GM11168 (cell line): ENCODE measurements at regions not wholly inside any gene's neighbourhood (a gene's known extent, or its start where the extent isn't known, plus 50 kb on each side); places are given as distances from the start of the nearest gene placed in this dataset.
"Not testable (repeated sequence)": the region's sequence is repeated elsewhere in the genome, so short reads cannot be mapped to it uniquely, and the experiment has no call there.

ENCODE experiments used
- in situ Hi-C: fragments of 300-500 bp; cut with MboI; formaldehyde crosslinking; loops from one replicate; pipeline ENCODE4 v1.12.0; 2022; ENCODE audit warnings: low sequenced_read_pairs; ENCODE audit not compliant: unreplicated experiment

DNA sequence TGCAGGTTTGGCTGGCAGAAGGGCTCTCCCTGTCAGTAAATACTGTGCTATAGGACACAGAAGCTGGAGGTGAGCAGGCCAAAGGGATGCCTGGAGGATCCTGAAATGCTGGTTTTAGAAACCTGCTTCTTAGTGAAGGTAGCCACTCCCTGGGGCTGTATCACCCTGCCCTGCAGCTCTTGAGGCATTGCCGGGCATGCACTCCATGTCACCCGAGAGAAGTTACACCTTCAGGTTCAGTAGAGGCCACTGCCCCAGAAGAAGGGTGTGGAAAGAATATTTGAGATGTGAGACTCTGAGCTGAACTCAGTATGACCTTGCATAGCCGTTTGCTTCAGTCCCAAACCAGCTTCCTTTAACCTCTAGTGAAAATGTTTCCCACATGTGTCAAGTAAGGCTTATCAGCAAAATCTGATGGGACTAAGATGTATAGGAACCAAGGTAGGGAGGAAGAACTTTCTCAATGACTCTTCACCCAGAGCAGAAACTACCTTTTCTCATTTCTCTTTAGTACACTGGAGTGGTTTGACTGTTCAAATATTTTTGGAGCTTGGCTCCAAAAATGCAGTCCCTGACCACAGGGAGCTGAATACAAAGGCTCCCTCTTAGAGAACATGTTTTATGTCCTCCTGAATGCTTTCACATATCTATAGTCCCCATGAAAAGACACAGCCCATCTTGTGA, 164.5 kb upstream of the DYRK2 start:
- in situ Hi-C loops, result no loop called here

DNA sequence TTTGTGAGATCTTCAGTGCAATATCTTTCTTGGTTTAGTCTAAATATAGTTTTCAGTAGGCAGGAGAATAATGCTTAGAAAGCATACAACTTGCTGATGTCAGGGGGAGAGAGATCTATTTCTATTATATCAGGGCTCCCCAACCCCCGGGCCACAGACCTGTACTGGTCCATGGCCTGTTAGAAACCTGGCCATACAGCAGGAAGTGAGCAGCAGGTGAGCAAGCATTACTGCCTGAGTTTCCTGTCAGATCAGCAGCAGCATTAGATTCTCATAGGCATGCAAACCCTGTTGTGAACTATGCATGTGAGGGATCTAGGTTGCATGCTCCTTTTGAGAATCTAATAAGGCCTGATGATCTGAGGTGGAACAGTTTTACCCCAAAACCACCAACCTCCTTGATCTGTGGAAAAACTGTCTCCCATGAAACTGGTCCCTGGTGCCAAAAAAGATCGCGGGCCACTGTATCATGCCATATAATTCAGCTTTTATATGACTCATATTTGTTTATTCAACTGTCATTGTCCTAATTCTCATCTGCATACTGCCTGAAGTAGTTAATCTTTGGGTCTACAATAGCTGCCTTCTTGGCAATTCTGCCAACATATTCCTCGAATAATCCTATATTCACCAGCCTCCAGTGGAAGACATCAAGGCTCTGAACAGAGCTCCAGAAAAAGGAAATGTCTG, 163.6 kb upstream of the DYRK2 start:
- in situ Hi-C loops, result no loop called here

DNA sequence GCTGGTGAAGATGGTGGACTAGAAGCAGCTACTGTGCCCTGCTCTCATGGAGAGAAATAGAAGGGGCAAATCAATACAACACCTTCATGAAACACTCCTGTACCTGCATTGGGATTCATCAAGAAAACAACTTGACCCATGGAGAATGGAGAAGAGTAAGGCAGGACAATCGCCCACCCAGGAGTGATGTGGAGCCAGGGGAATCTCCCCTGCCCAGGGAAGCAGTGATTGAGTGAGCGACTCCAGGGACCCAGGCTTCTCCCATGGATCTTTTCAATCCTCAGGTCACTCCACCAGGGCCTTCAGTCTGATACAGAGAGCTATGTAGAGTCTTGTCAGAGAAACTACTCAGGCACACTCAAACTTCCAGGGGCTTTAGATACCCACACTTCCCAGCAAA, 161.9 kb upstream of the DYRK2 start:
- in situ Hi-C loops, result no loop called here

DNA sequence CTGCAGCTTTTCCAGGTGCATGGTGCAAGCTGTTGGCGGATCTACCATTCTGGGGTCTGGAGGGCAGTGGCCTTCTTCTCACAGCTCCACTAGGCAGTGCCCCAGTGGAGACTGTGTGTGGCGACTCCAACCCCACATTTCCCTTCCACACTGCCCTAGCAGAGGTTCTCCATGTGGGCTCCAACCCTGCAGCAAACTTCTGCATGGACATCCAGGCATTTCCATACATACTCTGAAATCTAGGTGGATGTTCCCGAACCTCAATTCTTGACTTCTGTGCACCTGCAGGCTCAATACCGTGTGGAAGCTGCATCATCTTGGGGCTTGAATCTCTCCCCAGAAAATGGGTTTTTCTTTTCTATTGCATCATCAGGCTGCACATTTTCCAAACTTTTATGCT, 160.2 kb upstream of the DYRK2 start:
- in situ Hi-C loops, result not testable (repeated sequence)

DNA sequence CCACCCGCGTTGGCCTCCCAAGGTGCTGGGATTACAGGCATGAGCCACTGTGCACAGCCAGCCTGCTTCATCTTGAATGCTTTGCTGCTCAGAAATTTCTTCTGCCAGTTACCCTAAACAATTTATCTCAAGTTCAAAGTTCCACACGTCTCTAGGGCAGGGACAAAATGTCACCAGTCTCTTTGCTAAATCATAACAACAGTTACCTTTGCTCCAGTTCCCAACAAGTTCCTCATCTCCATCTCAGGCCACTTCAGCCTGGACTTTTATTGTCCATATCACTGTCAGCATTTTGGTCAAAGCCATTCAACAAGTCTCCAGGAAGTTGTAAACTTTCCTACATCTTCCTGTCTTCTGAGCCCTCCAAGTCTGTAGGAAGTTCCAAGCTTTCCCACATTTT, 159.5 kb upstream of the DYRK2 start:
- in situ Hi-C loops, result no loop called here

DNA sequence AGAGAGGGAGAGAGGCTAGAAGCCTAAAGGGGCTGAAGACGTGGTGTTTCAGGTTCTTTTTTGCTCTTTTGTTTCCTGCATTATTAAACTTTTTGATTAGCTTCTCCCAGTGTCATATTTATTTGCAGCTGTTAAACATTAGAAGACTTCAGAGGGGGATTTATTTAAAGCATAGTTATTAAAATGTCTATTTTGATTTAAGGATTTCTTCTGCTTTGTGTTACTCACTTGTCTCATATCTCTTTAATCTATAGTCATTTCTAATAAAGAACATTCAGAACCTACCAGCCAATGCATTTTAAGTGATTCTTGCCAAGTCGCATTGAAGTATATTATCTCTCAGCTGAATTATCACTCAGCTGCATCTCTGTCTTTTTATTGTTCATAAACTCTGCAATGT, 152.0 kb upstream of the DYRK2 start:
- in situ Hi-C loops, result no loop called here

DNA sequence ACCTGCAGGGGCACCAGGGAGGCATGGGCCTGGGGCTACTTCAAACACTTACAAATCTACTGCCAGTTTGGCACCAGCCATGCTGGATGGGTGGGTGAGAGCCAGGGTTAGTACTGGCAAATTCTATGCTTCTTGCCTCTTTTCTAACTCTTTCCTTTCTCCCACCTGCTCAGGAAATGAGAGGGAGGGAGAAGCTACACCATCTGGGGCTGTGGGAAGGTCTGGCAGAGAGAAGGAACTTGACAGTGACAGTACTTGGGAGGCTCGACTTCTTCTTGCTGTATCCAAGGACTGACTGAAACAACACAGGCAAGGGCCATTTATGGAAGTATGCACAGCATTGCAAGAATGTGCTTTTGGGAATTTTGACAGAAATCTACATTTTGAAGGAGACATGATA, 149.6 kb upstream of the DYRK2 start:
- in situ Hi-C loops, result no loop called here

DNA sequence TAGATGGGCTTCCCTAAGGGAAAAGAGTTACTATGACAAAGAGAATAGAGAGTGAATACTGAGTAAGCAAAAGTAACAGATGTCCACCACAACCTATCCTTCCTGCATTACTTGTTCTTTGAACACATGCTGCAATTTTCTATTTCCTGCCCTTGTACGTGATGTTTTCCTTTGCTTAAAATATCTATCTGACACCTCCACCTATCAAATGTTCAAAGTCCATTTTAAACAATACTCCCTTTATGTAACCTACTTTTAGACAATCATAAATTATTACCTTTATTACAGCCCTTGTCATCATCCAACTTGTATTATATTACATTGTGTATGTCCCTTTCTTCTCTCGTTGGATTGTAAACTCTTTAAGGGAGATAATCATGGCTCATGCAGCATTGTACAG, 147.2 kb upstream of the DYRK2 start:
- in situ Hi-C loops, result no loop called here

DNA sequence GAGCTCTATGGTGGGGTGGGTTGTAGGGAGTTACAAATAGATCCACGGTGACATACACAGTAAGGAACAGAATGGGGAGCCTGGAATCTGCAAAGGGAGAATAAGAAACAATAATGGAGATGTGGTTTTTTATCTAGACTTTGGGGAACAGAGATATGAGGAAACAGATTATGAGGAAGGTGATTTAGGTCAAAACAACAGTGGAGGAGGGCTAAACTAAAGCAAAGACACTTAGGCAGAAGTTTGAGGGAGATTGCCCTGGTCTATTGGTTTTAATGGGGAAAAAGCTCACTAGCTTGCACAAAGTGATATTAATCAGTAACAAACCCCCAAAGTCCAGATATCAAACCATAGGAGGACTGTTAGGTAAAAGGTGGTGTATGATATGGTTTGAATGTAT, 144.5 kb upstream of the DYRK2 start:
- in situ Hi-C loops, result no loop called here

DNA sequence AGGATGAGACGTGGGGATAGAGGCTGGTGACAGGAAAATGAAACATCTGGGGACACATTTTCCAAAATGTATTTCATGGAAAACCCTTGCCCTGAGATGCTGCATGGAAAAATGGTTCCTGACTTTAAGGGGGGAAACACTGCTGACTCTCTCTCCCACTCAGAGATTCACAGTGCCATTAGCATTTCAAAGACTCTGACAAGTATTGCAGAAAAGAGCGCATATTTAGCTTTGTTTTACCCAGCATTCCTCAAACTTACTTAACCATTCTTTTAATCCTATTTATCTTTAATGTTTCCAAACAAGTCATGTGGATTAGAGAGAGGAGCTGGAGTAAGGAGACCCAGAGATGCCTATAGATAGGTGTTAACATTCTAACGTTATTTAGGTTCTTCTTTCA, 141.8 kb upstream of the DYRK2 start:
- in situ Hi-C loops, result no loop called here

DNA sequence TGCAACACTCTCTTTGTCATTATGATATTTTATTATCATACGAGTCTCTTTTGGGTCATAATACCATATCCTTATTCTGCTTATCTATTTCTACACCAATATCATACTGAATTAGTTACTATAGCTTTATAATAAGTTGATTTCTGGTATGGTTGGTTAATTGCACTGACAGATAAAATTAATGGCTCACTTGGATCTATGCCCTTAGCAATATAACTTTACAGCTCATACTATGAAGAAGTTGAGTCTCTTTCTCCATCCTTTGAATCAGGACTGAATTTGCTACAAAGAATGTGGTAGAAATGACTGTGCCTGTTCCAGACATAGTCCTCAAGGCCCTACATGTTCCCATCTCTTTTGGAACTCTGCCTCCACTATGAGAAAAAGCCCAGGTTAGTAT, 139.7 kb upstream of the DYRK2 start:
- in situ Hi-C loops, result no loop called here

DNA sequence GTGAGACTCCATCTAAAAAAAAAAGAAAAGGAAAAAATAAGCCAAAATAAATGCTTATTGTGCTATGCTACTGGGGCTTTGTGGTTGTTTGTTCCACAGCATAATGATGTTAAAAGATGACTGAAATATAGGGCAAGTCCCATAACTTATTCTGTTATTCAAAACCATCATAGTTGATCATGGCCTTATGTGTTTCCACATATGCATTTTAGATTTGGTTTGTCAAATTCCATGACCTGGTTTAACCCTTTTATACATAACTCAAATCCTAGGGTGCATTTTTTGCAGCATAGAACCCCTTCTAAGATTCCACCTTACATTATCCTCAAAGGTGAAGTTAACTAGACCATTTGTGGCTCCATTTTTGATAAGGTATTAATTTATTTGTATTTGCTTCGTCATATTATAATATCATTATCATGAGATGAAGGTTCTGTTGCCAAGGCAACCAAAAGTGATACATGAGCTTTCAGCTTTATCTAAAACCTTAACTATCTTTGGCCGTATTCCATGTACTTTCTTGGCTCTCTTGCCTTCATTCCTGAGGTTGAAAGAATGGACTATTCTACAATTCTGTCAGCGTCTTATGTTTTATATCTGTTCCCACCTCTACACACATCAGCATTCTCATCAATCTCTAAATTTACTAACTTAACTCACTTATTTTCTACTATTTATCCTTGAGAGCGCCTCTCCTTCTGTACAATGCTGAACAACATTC, 138.7 kb upstream of the DYRK2 start:
- in situ Hi-C loops, result no loop called here

DNA sequence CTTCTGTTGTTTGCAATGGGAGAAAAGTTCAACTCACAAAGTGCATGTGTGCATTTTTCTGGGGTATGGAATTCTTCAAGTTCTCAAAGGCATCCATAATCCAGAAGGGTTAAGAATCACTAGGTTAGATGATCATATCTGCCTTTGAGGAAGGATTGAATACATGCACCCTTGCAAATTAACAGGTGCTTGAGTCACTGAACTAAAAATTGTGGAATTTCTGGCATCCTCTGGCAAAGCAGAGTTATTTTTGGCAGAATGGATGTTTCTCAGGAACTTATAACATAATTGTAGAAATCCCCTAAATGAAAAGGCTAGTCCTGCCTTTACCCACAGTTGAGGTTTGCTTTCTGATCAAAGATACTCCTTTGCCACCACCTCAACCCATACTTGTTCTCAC, 136.5 kb upstream of the DYRK2 start:
- in situ Hi-C loops, result no loop called here

DNA sequence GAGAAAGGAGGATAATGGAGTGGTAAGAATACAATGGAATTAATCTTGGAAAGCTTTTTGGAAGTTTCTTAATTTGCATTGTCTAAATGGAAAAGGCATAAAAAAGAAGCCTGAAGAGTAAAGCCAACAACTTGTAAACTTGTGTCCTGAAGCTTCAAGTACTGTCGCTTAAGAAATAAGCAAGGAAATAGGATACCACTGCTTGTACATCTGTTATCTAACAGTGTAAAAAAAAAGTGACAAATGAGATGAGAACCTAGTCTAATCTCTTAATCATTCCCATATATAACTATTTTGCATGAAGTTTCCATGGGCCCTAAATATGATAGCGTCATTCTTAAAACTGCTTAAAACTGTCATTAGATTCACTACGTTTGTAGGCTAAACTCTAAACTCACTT, 134.0 kb upstream of the DYRK2 start:
- in situ Hi-C loops, result no loop called here

DNA sequence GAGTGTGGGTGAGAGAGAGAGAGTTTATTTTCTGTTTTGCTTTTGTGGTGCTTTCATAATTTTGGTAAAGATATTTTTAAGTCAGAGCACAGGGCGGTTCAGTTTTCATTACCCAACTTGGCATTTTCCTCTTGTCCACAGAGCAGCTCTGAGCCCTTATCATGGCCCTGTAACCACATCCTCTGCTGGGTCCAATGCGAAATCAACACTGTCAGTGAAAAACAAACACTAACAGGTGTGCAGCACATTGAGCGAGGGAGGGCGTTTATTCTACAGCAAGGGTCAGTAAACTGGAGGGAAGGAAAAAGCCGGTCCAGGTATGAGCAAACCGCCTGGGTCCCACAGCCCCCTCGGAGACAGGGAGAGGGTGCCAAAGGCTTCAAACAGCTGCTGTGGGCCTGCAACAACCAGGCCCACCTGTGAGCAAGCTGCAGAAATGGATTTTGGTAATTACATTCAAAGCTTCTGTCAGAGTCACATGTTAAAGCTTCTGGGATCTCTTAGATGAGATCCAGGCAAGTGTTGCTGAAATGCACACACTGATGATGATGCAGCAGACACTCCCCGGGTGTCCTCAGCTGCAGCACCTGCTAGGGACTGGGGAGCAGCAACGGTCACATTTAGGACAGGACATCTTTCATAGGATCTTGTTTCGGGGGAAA, 132.7 kb upstream of the DYRK2 start:
- in situ Hi-C loops, result no loop called here

DNA sequence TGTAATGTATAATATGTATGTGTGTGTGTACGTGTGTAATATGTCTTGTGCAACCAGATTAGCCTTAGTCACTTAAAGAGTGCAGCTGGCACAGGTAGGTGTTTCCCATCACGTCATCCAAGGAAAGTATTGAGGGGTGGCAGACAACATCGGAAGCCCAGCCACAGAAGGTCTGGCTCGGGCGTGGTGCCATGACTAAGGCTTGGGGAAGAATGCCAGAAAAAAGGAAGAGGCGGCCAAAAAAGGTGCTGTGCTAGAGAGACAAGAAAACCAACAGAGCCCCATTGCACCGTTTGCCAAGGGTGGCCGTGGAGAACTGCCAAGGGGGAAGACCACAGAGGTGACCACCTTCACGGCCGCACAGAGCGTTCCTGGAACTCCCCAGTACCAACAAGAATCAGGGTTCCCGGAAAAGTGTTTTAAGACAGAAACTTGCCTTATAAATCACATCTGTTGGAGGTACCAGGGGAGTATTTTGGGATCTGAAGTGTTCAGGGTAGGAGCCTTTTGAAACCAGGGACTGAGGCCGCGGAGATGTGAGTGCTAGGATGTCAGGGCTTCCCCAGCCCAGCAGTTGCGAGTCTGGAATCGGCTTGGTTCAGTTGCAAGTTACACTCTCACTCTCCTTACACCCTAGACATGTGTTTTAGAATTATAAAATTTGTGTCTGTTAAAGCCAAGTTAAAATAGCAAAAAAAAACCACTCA, 131.2 kb upstream of the DYRK2 start:
- in situ Hi-C loops, result no loop called here

DNA sequence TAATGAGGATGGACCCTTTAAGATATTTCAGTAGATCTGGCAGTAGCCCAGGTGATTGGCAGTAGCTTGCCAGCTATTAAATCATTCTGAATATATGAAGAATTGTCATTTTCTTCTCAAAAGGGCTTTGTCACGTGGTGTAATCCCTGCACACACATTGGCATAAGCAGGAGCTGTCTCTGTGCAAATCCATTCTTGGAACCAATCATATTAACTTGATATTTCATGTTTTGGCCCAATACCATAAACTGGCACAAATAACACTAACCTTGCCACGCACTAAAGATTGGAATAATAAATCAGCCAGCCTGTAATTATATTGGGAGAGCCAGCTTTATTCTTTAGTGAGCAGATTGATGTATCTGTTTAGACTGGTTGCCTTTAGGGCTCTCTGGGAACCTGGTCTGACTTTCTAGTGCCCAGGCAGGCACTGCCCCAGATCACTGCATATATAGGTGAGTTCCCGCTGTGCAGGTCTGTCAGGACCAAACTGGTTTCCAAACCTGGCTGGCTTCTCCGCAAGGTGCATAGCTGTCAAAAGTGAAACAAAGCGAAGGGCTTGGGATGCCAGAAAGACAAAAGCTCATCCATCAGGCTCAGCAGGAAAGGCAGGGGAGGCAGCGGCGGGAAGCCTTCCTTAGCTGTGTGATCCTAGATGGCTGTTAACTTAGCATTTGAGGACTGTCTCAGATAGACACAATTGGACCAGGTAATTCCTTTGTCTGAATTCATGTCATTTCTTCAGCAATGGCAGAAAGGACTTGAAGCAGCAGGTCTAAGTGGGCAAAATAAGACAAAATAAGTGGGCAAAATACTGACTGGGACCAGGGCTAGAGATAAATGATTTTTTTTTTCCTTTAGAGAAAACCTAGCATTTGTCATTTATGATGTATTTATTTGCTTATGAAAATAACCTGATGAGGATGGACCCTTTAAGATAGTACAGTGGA, 128.8 kb upstream of the DYRK2 start:
- in situ Hi-C loops, result no loop called here

DNA sequence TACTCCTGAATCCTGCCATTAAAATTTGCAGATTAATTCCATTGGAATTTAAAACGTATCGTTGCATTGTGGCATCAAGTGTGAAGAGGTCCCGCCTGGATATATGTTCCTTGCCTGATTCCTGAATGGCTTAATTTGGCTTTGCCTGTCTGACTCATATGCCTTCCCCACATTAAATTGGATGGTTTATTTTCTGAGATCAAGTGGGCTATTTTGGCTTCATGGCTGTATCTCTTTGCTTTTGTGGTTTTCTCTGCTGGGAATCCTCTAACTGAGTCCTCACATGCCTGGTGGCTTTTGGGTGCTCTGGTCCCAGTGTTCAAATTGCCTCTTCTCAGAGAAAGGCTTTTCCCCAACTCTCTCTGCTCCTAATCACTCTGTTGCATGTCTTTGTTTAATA, 127.9 kb upstream of the DYRK2 start:
- in situ Hi-C loops, result no loop called here

DNA sequence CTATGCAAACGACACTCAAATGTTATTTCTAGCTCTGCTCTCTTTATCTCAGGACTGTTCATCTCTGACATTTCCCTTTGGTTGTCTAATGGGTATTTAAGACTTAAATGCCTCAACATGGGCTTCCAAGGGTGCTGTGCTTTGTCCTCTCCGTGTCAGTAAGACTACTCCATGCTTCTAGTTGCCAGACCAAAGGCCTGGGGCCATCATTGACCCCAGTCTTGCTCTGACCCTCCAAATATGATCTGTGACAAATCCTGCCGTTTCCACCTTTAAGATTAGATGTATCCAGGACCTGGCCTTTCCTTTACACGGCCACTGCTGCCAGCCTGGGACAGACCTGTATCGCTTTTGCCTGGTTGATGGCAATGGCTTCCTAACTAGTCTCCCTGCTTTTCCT, 126.3 kb upstream of the DYRK2 start:
- in situ Hi-C loops, result no loop called here
